ENCODE measurements at regions not wholly inside any gene's neighbourhood (a gene's known extent, or its start where the extent isn't known, plus 50 kb on each side); places are given as distances from the start of the nearest gene placed in this dataset.
"Not testable (repeated sequence)": the region's sequence is repeated elsewhere in the genome, so short reads cannot be mapped to it uniquely, and the experiment has no call there.

DNA sequence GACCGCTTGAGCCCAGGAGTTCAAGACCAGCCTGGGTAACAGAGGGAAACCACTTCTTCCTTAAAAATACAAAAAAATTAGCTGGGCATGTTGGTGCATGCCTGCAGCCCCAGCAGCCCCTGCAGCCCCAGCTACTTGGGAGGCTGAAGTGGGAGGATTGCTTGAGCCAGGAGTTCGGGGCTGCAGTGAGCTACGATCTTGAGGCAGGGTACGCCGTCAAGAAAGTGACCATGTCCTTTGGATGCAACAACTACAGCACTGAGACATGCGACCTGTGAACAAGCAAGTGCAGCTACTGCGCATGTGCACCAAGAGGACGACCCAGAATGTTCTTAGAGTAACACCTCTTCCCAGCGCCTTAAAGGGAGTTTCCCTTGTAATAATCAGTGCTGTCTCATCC, 66.6 kb upstream of the ZNF479 start:
- DNase-seq (ENCODE audit: low spot score): no peak

- no peak for DNase-seq (ENCODE audit: low spot score)
Observed at GRCh38 chr7:57199252-57199651, 67.0 kb upstream of the ZNF479 start.

DNA sequence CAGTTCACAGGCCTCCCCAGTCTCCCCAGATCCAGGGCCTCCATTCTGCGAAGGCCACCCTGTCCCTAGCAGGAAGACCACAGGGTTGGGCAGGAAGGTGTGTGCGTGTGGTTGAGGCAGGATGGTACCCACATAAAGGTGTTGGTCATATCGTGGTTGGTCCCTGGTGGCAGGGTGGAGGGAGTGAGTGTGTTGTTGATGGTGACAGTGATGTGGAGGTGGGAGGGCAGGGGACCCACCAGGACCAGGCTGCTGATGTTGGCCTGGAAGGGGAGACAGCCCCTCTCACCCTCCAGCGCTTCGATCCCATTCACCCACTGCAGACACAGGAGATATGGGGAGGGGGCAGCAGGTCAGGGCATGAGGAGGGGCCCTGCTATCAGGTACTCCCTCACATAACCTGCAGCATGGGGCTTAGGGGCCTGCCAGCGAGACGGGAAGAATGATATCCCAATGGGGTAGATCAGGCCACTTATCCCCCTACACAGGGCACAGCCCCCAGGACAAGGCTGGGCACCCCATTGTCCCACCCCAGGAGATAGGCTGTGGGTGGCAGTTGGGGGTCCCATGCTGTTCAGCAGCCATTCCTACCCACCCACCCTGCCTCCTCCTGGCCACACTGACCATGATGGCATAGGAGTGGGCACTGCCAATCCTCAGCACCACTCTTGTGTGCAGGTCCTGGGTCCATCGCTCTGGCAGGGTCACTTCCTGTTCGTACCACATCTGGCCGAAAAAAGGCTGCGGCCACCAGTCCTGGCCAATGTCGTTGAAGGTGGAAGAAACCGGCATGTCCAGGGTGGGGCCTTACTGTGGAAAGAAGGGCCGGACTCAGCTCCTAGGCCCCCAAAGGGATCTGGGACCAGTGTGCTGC, 69.0 kb upstream of the ZNF479 start:
- no peak for DNase-seq (ENCODE audit: low spot score)

GRCh38 chr7:57201895-57202210, 69.6 kb upstream of the ZNF479 start:
- DNase-seq (ENCODE audit: low spot score): no peak

GRCh38 chr7:57202274-57202673, 70.0 kb upstream of the ZNF479 start:
- DNase-seq (ENCODE audit: low spot score): no peak

- DNase-seq (ENCODE audit: low spot score): no peak
Observed at GRCh38 chr7:57203161-57203791, 71.0 kb upstream of the ZNF479 start.

DNA sequence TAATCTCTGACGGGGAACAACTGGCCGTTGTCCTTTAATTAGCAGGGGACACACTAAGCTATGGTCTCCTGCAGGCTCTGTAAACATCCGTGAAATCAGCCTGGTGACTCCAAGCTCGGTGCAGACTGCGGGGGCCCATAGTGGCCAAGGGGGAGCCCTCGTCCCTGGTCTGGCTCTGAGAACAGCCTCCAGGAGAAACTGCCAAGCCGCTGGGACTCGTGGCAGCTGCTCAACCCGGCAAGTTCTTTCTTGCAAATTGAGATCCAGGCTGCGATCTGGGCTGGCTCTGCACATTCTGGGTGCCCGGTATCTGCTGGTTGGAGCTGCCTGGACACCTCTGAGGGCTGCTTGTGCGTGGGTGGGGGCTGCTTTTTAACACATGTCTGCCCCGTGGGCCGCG, 71.6 kb upstream of the ZNF479 start:
- DNase-seq (ENCODE audit: low spot score): not testable (repeated sequence)

GRCh38 chr7:57204411-57204811, 72.2 kb upstream of the ZNF479 start:
- no peak for DNase-seq (ENCODE audit: low spot score)

- no peak for DNase-seq (ENCODE audit: low spot score)
Observed at GRCh38 chr7:57205000-57205399, 72.8 kb upstream of the ZNF479 start.

DNA sequence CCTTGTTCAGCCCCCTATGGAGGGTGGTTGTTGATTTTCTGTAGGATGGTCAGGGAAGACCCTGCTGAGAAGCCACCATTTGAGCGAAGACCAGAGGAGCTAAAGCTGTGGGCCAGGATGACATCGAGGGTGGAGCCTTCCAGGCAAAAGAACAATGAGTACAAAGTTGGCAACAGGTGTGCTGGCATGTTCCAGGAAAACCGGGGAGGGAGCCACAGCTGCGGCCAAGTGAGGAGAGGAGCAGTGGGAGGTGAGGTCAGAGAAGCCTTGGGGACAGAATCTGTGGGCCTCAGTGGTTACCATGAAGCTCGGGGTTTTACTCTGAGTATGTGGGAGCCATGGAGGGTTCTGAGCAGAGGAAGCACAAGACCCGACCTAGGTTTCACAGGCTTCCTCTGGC, 75.6 kb upstream of the ZNF479 start:
- DNase-seq (ENCODE audit: low spot score): no peak

DNA sequence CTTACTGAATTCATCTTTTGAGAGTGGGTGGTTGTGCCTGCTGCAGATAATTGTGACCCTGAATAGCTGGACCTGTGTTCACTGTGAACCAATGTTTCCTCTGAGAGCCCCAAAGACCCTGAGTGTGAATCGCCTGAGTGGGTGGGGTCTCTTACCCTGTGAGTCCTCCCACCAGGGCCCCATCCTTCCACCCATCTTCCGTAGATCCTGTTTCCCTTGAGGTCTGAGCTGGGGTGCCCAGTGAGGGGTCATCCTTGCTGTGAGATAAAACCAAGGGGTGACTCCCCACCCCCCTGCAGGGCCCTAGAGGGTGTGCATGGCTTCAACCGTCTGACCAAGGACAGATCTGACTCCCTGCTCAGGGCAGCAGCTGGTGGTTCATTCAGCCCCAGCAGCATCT, 78.0 kb upstream of the ZNF479 start:
- no peak for DNase-seq (ENCODE audit: low spot score)

- no peak for DNase-seq (ENCODE audit: low spot score)
Observed at GRCh38 chr7:57210871-57211270, 78.6 kb upstream of the ZNF479 start.

DNA sequence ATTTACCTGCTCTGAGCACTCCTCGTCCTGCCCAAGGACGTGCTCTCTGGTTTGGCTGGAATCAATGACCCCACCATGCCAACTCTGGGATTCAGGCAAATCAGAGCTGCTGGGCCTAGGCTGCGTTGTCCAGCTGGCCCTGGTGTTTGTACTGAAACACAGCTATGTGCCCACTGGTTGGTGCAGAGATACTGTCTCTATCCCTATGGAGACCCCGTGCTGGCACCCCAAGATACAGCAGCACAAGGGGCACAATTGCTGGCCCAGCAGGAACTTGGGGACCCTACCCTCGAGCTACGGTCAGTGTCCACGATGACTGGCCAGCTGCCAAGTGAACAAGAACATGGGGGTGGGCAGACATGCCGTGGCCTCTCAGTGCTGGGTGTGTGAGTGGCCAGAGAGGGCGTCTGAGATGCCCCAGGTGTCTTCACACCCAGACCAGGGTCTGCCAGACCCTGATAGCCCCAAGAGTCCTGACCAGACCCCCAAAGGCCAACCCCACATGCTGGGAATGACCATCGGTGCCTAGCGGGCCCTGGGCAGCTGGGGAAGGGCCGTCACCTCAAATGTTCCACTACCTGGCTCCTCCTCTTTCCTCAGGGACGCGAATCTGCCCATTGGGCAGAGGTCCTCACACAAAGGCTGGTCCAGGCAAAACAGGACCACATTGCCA, 79.3 kb upstream of the ZNF479 start:
- DNase-seq (ENCODE audit: low spot score): no peak

- no peak for DNase-seq (ENCODE audit: low spot score)
Observed at GRCh38 chr7:57215423-57215822, 83.2 kb upstream of the ZNF479 start.

- DNase-seq (ENCODE audit: low spot score): no peak
Observed at GRCh38 chr7:57216340-57216739, 84.1 kb upstream of the ZNF479 start.

GRCh38 chr7:57218196-57218716, 86.0 kb upstream of the ZNF479 start:
- DNase-seq (ENCODE audit: low spot score): no peak

DNA sequence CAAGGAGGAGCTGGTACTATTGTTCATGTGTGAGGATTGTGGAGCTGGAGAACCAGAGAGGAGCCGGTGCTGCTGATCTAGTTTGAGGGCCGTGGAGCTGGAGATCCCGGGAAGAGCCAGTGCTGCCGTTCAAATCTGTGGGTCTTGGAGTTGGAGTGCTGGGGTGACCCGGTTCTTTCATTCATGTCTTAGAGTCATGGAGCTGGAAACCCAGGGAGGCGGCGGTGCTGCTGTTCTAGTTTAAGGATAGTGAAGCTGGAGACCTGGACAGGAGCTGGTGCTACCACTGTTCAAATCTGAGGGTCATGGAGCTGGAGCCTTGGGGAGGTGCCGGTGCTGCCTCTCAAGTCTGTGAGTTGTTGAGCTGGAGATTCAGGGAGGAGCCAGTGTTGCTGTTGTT, 88.5 kb upstream of the ZNF479 start:
- no peak for DNase-seq (ENCODE audit: low spot score)

GRCh38 chr7:57225666-57226065, 93.4 kb upstream of the ZNF479 start:
- DNase-seq (ENCODE audit: low spot score): no peak

GRCh38 chr7:57241236-57241635, 109.0 kb upstream of the ZNF479 start:
- not testable (repeated sequence) for DNase-seq (ENCODE audit: low spot score)

GRCh38 chr7:57243551-57243950, 111.3 kb upstream of the ZNF479 start:
- not testable (repeated sequence) for DNase-seq (ENCODE audit: low spot score)

DNA sequence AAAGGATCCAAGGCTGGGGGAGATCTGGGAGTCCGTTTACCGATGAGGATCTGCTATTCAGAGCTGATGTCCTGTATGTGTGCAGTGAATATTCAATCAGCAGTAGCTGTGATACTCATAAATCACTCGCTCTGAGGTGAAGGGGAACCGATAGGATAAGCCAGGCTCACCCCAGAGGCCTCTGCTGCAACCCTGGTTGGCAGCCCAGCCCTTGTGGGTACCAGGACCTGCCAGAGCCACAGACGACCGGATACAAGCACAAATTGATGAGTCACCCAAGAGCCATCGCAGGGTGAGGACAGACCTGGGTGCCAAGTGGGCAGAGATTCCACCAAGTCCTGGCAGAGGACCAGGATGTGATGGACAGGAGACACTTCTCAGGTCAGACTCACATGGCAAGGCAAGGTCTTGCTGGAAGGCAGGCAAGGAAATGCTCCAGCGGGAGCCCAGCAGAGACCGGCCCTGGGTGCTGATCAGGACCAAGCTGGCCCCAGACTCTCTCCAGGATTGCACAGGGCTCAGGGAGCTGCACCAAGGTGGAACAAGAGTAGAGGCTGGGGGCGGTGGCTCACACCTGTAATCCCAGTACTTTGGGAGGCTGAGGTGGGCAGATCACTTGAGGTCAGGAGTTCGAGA, 112.2 kb upstream of the ZNF479 start:
- not testable (repeated sequence) for DNase-seq (ENCODE audit: low spot score)

- no peak for DNase-seq (ENCODE audit: low spot score)
Observed at GRCh38 chr7:57245206-57245605, 113.0 kb upstream of the ZNF479 start.

GRCh38 chr7:57250801-57251200, 118.6 kb upstream of the ZNF479 start:
- no peak for DNase-seq (ENCODE audit: low spot score)

Data from HuH-7 (cell line).